ENCODE measurements at regions not wholly inside any gene's neighbourhood (a gene's known extent, or its start where the extent isn't known, plus 50 kb on each side); places are given as distances from the start of the nearest gene placed in this dataset.

- TF ChIP-seq POLR2AphosphoS5 (IDR thresholded peaks at IDR 0.05; ENCODE audit: low read depth, low read length) = no peak
- TF ChIP-seq, protein P1, sequence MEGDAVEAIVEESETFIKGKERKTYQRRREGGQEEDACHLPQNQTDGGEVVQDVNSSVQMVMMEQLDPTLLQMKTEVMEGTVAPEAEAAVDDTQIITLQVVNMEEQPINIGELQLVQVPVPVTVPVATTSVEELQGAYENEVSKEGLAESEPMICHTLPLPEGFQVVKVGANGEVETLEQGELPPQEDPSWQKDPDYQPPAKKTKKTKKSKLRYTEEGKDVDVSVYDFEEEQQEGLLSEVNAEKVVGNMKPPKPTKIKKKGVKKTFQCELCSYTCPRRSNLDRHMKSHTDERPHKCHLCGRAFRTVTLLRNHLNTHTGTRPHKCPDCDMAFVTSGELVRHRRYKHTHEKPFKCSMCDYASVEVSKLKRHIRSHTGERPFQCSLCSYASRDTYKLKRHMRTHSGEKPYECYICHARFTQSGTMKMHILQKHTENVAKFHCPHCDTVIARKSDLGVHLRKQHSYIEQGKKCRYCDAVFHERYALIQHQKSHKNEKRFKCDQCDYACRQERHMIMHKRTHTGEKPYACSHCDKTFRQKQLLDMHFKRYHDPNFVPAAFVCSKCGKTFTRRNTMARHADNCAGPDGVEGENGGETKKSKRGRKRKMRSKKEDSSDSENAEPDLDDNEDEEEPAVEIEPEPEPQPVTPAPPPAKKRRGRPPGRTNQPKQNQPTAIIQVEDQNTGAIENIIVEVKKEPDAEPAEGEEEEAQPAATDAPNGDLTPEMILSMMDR (IDR thresholded peaks at IDR 0.05) = no peak
Measured at GRCh38 chr1:71200503-71200902, 119.7 kb upstream of the ZRANB2 start.
